SH-SY5Y (cell line): ENCODE measurements at regions not wholly inside any gene's neighbourhood (a gene's known extent, or its start where the extent isn't known, plus 50 kb on each side); places are given as distances from the start of the nearest gene placed in this dataset.

Source experiments
- GATA2 ChIP-seq: IDR thresholded peaks from 2 replicates; pipeline ENCODE4 v1.6.1; 2011; ENCODE audit warnings: mild to moderate bottlenecking, low read depth, low read length
- GATA3 ChIP-seq: IDR thresholded peaks from 2 replicates; pipeline ENCODE4 v1.6.1; 2011; ENCODE audit warnings: low read depth, mild to moderate bottlenecking, low read length, moderate library complexity

- TF ChIP-seq GATA3 (no peak), GATA2 (no peak)
Observed at GRCh38 chr10:125550362-125550761, 132.6 kb downstream of the TEX36 start.
